ENCODE measurements at regions not wholly inside any gene's neighbourhood (a gene's known extent, or its start where the extent isn't known, plus 50 kb on each side); places are given as distances from the start of the nearest gene placed in this dataset.
A peak's percentile ranks its signal among the peaks of the same experiment; 100 is the strongest.

DNA sequence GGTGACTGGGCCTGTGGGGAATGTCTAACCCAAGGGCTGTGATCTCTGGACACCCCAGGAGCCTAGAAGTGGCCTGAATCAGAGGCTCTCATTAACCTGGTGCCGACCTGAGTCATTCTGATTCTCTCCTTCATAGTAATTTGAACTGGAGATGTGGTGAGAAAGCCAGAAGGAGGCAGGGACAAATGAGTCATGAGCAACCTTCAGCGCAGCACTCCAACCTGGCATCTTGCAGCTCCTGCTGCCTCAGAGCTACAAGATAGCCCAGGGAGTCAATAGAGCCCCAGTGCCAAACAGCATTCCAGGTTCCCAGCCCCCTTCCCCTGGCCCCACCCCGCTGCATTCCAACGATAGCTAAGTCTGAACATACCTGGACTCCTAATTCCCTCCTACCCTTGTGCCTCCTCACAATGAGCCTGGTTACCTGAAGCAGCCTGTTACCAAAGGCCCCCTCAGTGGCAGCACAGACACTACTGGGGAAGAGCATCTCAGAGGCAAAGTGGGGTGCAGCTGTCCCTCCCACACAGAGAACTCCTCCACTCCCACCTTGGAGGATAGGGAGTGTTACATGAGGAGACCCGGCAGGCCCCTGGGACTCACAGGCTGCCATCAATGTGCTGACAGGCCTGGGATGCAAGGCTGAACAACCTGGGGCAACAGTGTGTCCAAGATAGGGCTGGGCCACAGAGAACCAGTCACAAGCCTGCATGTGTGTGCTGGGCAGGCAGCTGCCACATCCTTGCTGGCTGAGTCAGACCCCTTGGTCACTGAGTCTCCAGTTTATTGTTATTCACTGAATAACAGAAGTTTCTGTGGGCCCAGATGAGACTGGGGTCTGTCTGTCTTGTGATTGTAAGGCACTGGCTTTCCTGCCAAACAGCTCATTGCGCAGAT, 76.8 kb upstream of the LEP start:
- ChIA-PET POLR2A (no interaction called here), CTCF (interaction anchor here (1.0 to 2.5 kb wide), 3 partner anchors 28 to 45 kb away, joined by 3 to 24 read pairs (median 4); no protein-coding TSS in a partner anchor)
- DNase-seq, result peak; percentile 76 to 81
- Histone ChIP-seq H3K4me1 (peaks cover 21% of the 10 kb centered on the region), H3K36me3 (ENCODE audit: control insufficient read depth, insufficient read depth, low read length) (no peaks in the 10 kb centered on the region), H3K27me3 (replicated peaks; ENCODE audit: control insufficient read depth, insufficient read depth, low read length) (peaks cover 3% of the 10 kb centered on the region; the same call in 1 of the 2 replicates), H3K4me3 (ENCODE audit: low read depth, low read length) (no peak overlapping the region), H3K9me3 (no peaks in the 10 kb centered on the region)
- Mint-ChIP-seq H3K4me1 (ENCODE audit: low read depth, unreplicated experiment) (no peaks in the 10 kb centered on the region), H3K27me3 (ENCODE audit: insufficient read depth, unreplicated experiment) (peaks cover 16% of the 10 kb centered on the region), H3K27ac (ENCODE audit: unreplicated experiment) (peak overlapping the region; percentile 65), H3K9me3 (ENCODE audit: unreplicated experiment) (peaks cover 9% of the 10 kb centered on the region), H3K36me3 (ENCODE audit: insufficient read depth, unreplicated experiment) (no peaks in the 10 kb centered on the region), H3K4me3 (ENCODE audit: unreplicated experiment) (peak overlapping the region; percentile 34)
- BruUV-seq (replicated peaks), result no TSS peak
- TF ChIP-seq, protein P1, sequence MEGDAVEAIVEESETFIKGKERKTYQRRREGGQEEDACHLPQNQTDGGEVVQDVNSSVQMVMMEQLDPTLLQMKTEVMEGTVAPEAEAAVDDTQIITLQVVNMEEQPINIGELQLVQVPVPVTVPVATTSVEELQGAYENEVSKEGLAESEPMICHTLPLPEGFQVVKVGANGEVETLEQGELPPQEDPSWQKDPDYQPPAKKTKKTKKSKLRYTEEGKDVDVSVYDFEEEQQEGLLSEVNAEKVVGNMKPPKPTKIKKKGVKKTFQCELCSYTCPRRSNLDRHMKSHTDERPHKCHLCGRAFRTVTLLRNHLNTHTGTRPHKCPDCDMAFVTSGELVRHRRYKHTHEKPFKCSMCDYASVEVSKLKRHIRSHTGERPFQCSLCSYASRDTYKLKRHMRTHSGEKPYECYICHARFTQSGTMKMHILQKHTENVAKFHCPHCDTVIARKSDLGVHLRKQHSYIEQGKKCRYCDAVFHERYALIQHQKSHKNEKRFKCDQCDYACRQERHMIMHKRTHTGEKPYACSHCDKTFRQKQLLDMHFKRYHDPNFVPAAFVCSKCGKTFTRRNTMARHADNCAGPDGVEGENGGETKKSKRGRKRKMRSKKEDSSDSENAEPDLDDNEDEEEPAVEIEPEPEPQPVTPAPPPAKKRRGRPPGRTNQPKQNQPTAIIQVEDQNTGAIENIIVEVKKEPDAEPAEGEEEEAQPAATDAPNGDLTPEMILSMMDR (IDR thresholded peaks at IDR 0.05; ENCODE audit: insufficient read depth in 1 of 2, low read depth in 1 of 2, low read length in 1 of 2, severe bottlenecking in 1 of 2, unreplicated experiment in 1 of 2), result no peak
- intact Hi-C loops (cut with micrococcal nuclease; ENCODE audit: unreplicated experiment), result loop anchor here (2.0 kb wide), 1 partner anchor 44 kb away; no protein-coding TSS in a partner anchor

- Histone ChIP-seq H3K27me3 (replicated peaks; ENCODE audit: control insufficient read depth, insufficient read depth, low read length) (peaks cover 3% of the 10 kb centered on the region), H3K4me1 (peaks cover 21% of the 10 kb centered on the region), H3K36me3 (ENCODE audit: control insufficient read depth, insufficient read depth, low read length) (no peaks in the 10 kb centered on the region), H3K9me3 (no peaks in the 10 kb centered on the region), H3K4me3 (ENCODE audit: low read depth, low read length) (no peak overlapping the region)
- ChIA-PET POLR2A (no interaction called here), CTCF (interaction anchor here (1.1 to 2.5 kb wide), 2 partner anchors 29 to 45 kb away, joined by 4 to 24 read pairs; no protein-coding TSS in a partner anchor)
- no peak overlapping the region for H3K27ac Mint-ChIP-seq (ENCODE audit: unreplicated experiment)
- H3K4me1 Mint-ChIP-seq (ENCODE audit: low read depth, unreplicated experiment), result no peaks in the 10 kb centered on the region
- no TSS peak for BruUV-seq (replicated peaks)
- intact Hi-C loops (cut with micrococcal nuclease; ENCODE audit: unreplicated experiment), result loop anchor here (2.0 to 5.0 kb wide), 2 partner anchors 44 to 237 kb away; no protein-coding TSS in a partner anchor
- no peak for DNase-seq
- TF ChIP-seq, protein P1 (IDR thresholded peaks at IDR 0.05; ENCODE audit: insufficient read depth in 1 of 2, low read depth in 1 of 2, low read length in 1 of 2, severe bottlenecking in 1 of 2, unreplicated experiment in 1 of 2), result no peak
- peaks cover 9% of the 10 kb centered on the region for H3K9me3 Mint-ChIP-seq (ENCODE audit: unreplicated experiment)
- no peaks in the 10 kb centered on the region for H3K36me3 Mint-ChIP-seq (ENCODE audit: insufficient read depth, unreplicated experiment)
- H3K27me3 Mint-ChIP-seq (ENCODE audit: insufficient read depth, unreplicated experiment), result peaks cover 20% of the 10 kb centered on the region
- peak overlapping the region; percentile 73 for H3K4me3 Mint-ChIP-seq (ENCODE audit: unreplicated experiment)
These were observed 76.0 kb upstream of the LEP start for GRCh38 chr7:128164955-128165670.

- Histone ChIP-seq H3K4me3 (ENCODE audit: low read depth, low read length) (no peak overlapping the region), H3K4me1 (peaks cover 21% of the 10 kb centered on the region), H3K27me3 (replicated peaks; ENCODE audit: control insufficient read depth, insufficient read depth, low read length) (peaks cover 3% of the 10 kb centered on the region), H3K36me3 (ENCODE audit: control insufficient read depth, insufficient read depth, low read length) (no peaks in the 10 kb centered on the region), H3K9me3 (no peaks in the 10 kb centered on the region)
- POLR2A ChIA-PET, result no interaction called here
- CTCF ChIA-PET, result interaction anchor here (2.5 kb wide), 1 partner anchor 44 kb away, joined by 24 read pairs; no protein-coding TSS in a partner anchor
- intact Hi-C loops (cut with micrococcal nuclease; ENCODE audit: unreplicated experiment), result loop anchor here (2.0 to 5.0 kb wide), 2 partner anchors 43 to 236 kb away; no protein-coding TSS in a partner anchor
- TF ChIP-seq, protein P1 (IDR thresholded peaks at IDR 0.05; ENCODE audit: insufficient read depth in 1 of 2, low read depth in 1 of 2, low read length in 1 of 2, severe bottlenecking in 1 of 2, unreplicated experiment in 1 of 2), result no peak
- BruUV-seq (replicated peaks), result no TSS peak
- Mint-ChIP-seq H3K9me3 (ENCODE audit: unreplicated experiment) (peaks cover 9% of the 10 kb centered on the region), H3K36me3 (ENCODE audit: insufficient read depth, unreplicated experiment) (no peaks in the 10 kb centered on the region), H3K27me3 (ENCODE audit: insufficient read depth, unreplicated experiment) (peaks cover 22% of the 10 kb centered on the region), H3K4me3 (ENCODE audit: unreplicated experiment) (peak overlapping the region; percentile 73), H3K27ac (ENCODE audit: unreplicated experiment) (no peak overlapping the region), H3K4me1 (ENCODE audit: low read depth, unreplicated experiment) (no peaks in the 10 kb centered on the region)
- no peak for DNase-seq
These were observed 75.1 kb upstream of the LEP start for GRCh38 chr7:128165927-128166420.

All from Caco-2 (cell line).